Activated naive CD4-positive, alpha-beta T cell treated with Interleukin-2 at 50 U/mL for 16 hours (primary cell): ENCODE measurements at regions not wholly inside any gene's neighbourhood (a gene's known extent, or its start where the extent isn't known, plus 50 kb on each side); places are given as distances from the start of the nearest gene placed in this dataset.

ENCODE experiments used
- DNase-seq: peaks from one replicate; pipeline ENCODE4 v3.0.0-alpha.2; 2020

DNA sequence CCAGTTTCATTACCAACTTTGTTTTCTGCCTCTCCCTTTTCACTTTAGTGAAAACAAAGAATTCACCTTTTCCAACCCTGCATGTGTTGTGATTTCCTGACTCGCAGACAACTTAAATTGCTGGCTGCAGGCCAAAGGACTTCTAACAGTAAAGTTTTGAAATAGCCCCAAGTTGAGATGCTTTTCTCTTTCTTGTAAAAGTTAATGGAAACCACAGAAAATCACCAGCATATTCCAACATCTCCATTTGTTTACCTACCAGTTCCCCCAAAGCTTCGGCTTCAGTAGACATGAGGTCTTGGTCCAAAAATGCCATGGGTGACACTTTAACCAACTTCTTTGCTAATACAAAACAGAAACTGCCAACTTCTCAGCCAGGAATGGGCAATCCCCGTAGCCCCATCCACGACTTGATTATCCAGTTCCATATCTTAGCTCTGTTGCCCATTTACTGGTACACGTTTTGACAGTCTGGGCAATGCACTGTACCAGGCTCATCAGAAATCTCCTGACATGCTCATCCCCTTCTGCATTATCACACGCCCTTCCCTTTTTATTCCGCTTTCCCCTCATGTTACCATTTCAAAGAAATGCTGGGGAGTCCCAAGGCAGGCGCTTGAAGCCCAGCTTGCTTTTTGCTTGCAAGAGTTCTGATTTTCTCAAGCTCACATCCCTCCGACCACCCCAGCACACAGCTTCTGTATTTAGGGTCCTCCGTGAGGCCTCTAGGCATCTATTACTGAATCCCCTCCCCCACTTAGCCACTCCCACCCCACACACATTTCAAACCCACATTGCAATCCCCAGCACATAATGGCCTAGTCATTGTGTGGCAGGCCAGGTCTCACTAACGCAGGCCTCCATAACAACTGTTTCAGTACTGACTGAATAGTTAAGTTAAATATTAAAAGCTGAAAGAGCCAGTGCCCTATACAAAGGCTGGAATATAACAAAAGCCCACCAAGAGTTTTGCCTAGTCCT, 137.9 kb upstream of the S100G start:
- no peak for DNase-seq

DNA sequence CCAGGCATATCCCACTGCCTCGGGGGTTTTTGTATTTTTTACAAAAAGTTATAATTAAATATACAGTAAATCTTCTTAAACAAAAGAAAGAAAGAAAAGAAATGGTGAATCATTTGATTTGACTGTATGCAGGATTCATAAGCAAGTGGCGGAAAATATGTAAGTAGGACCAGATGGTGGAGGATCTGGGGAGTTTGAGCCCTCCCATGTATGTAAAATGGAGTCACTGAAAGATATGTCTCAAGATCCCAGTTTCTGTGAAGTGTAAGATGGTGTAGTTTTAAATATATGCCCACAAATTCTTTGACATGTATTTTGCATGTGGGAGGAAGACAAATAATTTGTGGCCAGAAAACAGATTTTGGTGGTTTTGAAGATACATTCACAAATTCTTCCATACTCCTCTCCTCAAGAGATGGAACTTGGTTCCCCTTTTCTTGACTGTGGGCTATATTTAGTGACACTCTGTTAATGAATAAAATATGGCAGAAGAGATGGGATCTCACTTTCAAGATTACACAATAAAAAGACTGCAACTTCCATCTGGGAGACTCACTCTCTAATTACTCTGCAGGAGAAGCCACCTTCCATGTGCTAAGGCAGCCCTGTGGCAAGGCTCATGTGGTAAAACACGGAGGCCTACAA, 133.6 kb upstream of the S100G start:
- DNase-seq = no peak

DNA sequence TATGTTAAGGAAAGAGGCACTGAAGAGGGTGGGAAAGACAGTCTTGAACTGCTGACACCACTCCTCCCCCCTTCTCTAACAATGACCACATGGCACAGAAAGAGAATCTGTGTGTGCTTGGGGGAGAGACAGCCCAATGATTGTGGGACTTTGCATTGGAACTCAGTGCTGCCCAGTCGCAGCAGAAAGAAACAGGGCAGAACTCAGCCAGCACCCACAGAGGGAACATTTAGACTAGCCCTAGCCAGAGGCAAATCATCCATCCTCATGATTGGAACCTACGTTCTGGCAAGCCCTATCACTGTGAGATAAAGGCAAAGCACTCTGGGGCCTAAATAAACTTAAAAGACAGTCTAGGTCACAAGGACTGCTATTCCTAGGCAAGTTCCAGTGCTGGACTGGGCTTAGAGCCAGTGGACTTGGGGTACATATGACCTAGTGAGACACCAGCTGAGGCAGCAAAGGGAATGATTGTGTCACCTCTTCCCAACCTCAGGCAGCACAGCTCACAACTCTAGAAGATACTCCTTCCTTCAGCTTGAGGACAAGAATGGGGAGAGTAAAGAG, 132.8 kb upstream of the S100G start:
- no peak for DNase-seq

DNA sequence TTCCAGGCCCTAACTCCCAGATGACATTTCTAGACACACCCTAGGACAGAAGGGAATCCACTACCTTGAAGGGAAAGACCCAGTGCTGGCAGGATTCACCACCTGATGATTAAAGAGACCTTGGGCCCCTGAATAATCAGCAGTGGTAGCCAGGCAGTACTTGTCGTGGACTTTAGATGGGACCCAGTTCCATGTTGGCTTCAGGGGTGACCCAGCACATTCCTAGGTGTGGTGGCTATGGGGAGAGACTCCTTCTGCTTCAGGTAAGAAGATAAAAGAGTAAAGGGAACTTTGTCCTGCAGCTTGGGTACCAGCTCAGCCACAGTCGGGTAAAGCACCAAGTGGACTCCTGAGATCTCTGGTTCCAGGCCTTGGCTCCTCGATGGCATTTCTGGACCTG, 131.8 kb upstream of the S100G start:
- DNase-seq = no peak

DNA sequence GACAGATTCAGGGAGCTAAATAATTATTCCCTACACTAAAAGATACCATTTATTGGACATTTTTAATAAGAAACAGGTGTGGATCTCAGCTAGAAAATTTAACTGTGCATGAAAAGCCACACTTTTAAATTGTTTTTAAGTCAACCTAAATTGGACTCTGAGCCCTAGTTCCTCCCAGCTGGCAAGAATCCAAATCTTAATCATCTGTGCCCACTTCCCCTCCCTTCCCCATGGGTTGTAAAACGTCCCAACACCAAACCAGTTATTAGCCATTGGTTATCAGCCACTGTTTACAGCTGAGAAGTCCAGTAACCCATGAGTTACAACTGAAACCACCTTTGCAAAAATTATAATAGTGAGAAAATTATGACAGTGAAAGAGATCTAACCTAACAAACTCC, 125.6 kb upstream of the S100G start:
- DNase-seq = no peak

DNA sequence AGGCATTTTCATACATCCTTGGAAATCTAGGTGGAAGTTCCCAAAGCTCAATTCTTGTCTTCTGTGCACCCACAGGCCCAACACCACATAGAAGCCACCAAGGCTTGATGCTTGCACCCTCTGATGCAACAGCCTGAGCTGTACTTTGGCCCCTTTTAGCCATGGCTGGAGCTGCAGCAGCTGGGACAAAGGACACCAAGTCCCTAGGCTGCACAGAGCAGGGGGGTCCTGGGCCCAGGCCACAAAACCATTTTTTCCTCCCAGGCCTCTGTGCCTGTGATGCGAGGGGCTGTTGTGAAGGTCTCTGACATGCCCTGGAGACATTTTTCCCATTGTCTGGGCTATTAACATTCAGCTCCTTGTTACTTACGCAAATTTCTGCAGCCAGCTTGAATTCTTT, 124.0 kb upstream of the S100G start:
- no peak for DNase-seq

DNA sequence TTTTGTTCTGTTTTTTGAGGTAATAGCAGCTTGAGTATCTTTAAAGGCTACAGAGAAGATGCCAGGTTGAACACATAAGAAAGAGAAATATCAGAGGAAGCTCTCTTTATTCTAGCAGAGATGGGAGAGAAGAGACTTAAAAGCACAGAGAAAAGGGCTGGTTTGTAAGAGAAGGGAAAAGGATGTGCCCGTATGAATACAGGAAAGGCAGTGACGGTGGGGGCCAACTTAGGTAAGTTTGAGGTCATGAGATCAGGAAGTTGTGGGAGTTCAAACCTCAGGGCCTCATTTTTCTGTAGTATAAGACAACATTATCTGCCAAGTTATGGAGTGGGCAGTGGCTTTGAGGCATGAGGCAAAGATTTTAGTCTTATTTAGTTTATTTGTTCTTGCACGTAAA, 121.3 kb upstream of the S100G start:
- DNase-seq = peak; percentile 23
